Coronary artery (tissue), 2 donors: ENCODE measurements at regions not wholly inside any gene's neighbourhood (a gene's known extent, or its start where the extent isn't known, plus 50 kb on each side); places are given as distances from the start of the nearest gene placed in this dataset.

Source experiments
- DNase-seq: peaks from one replicate; pipeline ENCODE4 v3.0.0-alpha.2; 2017; ENCODE audit warnings: low spot score
- H3K27ac ChIP-seq, 2 donors: fragments of 200-600 bp; sonication (generic); one replicate each; pipeline ENCODE4 v1.5.1; 2016 to 2019
- H3K4me3 ChIP-seq: fragments of 200-600 bp; sonication (generic); 2 replicates; pipeline ENCODE4 v1.5.1; 2016; ENCODE audit warnings: mild to moderate bottlenecking, moderate library complexity
- TF ChIP-seq, protein P1 (sequence below): fragments of 200-600 bp; sonication (generic); IDR thresholded peaks from one replicate; pipeline ENCODE4 v1.5.1; 2019; ENCODE audit warnings: antibody characterized with exemption

DNA sequence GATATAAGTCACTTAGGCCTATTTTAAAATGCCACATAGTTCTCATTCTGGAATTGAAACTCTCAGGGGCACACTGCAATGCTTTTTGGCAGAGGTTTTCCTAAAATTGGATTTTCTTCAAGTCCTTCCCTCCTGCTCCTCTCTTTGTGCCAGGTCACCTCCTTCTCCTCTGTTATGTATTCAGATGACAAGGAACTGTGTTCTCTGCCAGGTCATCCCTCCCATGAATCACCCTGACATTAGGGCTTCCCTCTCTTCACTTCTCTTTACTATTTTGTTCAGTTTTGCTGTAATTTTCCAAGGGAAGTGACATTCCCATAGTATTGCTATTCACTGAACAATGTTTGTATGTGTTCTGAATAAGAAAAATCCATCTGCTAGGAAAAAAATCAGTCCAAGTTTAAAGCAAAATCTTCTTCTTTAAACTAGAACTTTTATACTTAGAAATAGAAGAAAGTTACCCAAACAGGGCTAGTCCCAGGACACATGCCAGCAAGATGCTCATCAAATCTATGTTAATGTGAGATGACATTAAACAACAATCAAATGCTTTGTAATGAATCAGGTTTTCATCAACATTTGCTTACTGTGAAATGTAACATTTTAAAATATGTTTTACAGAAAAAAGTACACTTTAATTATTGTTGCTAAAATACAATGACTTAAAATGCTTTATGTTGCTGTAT, 461.1 kb downstream of the MMUT start:
- H3K27ac ChIP-seq, result no peak overlapping the region
- TF ChIP-seq, protein P1, sequence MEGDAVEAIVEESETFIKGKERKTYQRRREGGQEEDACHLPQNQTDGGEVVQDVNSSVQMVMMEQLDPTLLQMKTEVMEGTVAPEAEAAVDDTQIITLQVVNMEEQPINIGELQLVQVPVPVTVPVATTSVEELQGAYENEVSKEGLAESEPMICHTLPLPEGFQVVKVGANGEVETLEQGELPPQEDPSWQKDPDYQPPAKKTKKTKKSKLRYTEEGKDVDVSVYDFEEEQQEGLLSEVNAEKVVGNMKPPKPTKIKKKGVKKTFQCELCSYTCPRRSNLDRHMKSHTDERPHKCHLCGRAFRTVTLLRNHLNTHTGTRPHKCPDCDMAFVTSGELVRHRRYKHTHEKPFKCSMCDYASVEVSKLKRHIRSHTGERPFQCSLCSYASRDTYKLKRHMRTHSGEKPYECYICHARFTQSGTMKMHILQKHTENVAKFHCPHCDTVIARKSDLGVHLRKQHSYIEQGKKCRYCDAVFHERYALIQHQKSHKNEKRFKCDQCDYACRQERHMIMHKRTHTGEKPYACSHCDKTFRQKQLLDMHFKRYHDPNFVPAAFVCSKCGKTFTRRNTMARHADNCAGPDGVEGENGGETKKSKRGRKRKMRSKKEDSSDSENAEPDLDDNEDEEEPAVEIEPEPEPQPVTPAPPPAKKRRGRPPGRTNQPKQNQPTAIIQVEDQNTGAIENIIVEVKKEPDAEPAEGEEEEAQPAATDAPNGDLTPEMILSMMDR, result no peak
- H3K4me3 ChIP-seq, result no peak overlapping the region
- DNase-seq, result no peak

DNA sequence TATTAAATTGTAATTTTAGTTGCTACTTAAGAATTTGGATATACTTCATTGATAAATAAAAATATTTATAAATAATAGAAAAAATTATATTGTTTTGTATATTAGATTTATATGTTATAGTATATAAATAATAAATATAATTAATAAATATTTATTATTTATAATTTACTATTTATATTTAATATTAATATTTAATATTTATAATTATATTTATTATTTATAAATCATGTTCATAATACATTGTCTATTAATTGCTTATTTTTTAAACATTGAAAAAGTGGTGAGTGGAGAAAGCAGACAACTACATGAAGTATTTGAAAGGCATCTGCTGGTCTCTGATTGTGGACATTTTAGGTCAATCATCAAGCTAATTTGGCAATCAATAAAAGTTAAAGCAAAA, 464.5 kb downstream of the MMUT start:
- H3K27ac ChIP-seq, result no peak overlapping the region
- no peak overlapping the region for H3K4me3 ChIP-seq
- TF ChIP-seq, protein P1, result no peak
- DNase-seq, result no peak

DNA sequence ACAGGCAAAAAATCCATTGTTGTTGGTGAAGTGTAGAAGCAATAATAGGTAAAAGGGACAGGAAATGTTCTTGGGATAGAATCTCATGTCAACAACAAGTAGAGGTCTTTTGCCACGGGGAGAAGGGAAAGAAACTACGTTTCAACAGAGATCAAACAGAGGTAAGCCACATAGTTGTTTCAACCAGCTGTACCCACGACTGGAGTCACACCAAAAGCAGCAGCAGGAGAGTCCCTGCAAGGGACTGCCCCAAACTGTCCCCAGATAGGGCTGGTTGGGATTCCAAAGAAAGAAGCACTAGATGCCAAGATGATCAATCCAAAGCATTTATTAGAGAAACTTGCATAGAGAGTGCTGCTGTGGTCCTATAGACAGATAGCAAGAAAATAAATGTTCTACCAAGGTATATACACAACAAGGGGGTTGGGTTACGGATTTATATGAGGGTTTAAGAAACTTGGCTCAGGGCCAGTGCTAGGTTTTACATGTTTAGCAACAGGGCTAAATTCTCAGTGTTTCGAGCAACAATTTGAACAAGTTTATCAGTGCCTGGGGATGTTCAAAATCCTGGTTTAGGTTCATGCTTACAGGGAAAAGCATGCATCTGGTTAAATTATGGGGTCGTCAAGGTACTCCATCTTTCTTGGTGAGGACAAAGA, 466.5 kb downstream of the MMUT start:
- TF ChIP-seq, protein P1, result no peak
- no peak overlapping the region for H3K27ac ChIP-seq
- H3K4me3 ChIP-seq, result no peak overlapping the region
- no peak for DNase-seq

DNA sequence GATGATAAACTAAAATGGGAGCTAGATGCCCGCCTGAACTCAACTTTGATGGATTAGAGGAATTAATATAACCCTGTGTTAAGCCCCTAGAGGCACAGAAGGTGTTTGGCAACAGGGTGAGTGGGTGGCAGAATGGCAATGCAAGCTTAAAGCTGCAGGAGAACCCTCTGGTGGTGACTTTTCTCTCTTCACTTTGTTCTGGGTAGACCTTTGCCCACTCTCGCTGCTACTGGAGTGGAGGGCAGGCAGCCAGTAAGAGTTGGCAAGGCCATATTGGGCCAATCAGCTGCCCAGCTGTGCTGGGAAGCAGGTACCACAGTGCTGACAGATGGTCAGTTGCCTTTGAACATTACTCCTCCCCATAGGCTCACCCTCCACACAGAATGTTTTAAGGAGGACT, 468.2 kb downstream of the MMUT start:
- Histone ChIP-seq H3K4me3 (no peak overlapping the region), H3K27ac (no peak overlapping the region)
- DNase-seq, result no peak
- TF ChIP-seq, protein P1, result no peak

DNA sequence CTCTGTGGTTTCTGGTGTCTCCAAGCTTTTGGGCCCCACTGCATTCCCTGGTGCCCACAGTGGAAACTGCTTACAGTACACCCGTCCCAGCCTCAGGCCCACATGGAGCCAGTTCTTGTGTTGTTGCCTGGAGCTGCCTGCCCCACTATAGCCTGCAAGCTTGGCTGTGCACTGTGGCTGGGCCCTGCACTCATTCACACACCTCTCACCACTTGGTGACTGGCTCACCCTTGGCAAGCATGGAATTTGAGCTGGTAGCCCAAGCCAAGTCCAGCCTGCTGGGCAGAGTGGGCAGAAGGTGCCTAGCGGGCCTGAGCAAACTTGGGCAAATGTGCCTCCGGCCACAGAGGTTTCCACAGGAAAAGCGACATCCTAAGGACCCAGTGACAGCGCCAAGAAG, 472.3 kb downstream of the MMUT start:
- no peak overlapping the region for H3K27ac ChIP-seq
- TF ChIP-seq, protein P1, result no peak
- no peak for DNase-seq
- H3K4me3 ChIP-seq, result no peak overlapping the region

DNA sequence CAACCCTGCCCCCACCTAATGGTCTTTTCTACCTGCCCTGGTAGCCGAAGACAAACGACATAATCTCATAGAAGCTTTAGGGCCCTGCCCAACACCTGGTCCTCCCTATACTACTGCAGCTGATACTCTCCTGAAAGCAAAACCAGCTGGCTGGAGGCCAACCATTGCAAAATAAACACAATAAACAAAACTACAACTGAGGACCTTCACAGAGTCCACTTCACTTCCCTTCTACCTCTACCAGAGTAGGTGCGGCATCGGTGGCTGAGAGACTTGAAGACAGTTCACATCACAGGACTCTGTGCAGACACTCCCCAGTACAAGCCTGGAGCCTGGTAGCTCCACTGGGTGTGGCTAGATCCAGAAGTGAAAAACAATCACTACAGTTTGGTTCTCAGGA, 476.2 kb downstream of the MMUT start:
- TF ChIP-seq, protein P1, result no peak
- Histone ChIP-seq H3K27ac (no peak overlapping the region), H3K4me3 (no peak overlapping the region)
- DNase-seq, result no peak

DNA sequence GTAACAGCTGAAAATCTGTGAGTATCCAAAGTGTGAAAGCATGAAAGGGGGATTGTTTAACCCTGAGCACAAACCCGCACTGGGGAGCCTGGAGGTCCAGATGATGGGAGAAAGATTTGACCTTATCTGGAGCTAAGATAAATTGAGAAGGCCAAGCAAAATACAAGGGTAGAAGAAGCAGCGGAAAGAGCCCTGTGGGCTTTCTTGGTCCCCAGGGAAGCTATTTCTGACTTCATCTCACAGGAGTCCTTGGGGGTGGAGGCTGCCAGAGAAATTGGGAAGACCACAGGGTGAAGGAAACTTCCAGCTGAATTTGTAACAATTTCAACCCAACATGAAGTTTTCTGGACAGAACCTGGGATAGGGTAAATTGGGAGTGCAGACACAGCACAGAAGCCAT, 476.9 kb downstream of the MMUT start:
- no peak overlapping the region for H3K27ac ChIP-seq

More for the DNA sequence above, 476.9 kb downstream of the MMUT start:
- no peak overlapping the region for H3K4me3 ChIP-seq
- no peak for DNase-seq
- TF ChIP-seq, protein P1, result no peak
